ENCODE measurements at regions not wholly inside any gene's neighbourhood (a gene's known extent, or its start where the extent isn't known, plus 50 kb on each side); places are given as distances from the start of the nearest gene placed in this dataset.

DNA sequence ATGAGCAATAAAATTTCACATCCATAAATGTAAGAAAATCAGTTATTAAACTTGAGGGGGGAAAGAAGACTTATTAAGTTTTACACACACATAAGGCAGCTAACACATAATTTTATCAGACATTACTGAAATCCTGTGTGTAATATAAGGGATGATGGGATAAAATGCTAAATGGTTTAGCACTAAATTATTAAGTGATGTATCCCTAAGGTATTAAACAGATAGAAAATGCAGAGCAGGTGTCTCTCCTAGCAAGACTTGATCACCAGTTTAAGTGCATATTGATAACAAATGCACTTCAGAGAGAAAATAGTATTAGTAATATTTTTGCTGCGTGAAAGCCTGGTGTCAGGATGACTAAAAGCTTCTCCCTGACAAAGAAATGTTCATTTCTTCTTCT, 172.8 kb upstream of the ZFP64 start:
- H3K36me3 ChIP-seq (ENCODE audit: control insufficient read depth in 2 of 2, insufficient read depth in 2 of 2, low read length in 1 of 2), result no peaks in the 10 kb centered on the region
- in situ Hi-C loops (cut with MboI), result no loop called here
- no peak overlapping the region for H3K9ac ChIP-seq (ENCODE audit: control insufficient read depth, insufficient read depth, low read length)
- H2AFZ ChIP-seq (ENCODE audit: control insufficient read depth, low read depth, low read length), result no peak overlapping the region
- no peak overlapping the region for H3K27ac ChIP-seq (ENCODE audit: control insufficient read depth, insufficient read depth)
- CTCF ChIA-PET, result interaction anchor here (0.6 kb wide), 1 partner anchor 23 kb away, joined by 3 read pairs; no protein-coding TSS in a partner anchor
- H4K20me1 ChIP-seq (ENCODE audit: control insufficient read depth, insufficient read depth), result no peaks in the 10 kb centered on the region
- no peaks in the 10 kb centered on the region for H3K27me3 ChIP-seq (replicated peaks in 1 of 2; ENCODE audit: control insufficient read depth in 2 of 2, insufficient read depth in 2 of 2, low read length in 1 of 2)
- TF ChIP-seq EGR1 (IDR thresholded peaks at IDR 0.05; ENCODE audit: borderline replicate concordance in 1 of 2, low read depth in 2 of 2, low read length in 2 of 2), result no peak
- TF ChIP-seq SIN3A (IDR thresholded peaks at IDR 0.05; ENCODE audit: low read depth, low read length), result no peak
- no peak for TF ChIP-seq CEBPZ (IDR thresholded peaks at IDR 0.05; ENCODE audit: low read depth, low read length)
- no peak for TF ChIP-seq EED (IDR thresholded peaks at IDR 0.05; ENCODE audit: low read depth)
- no peak for TF ChIP-seq PAX8 (IDR thresholded peaks at IDR 0.05)
- TF ChIP-seq HDAC6 (IDR thresholded peaks at IDR 0.05; ENCODE audit: unreplicated experiment), result no peak
- no peak for TF ChIP-seq ZBTB4 (CRISPR knock-in tag; IDR thresholded peaks at IDR 0.05)
- TF ChIP-seq SP1 (IDR thresholded peaks at IDR 0.05; ENCODE audit: low read depth, low read length), result no peak
- TF ChIP-seq SMC3 (IDR thresholded peaks at IDR 0.05; ENCODE audit: borderline replicate concordance, low read length), result no peak
- no peak for TF ChIP-seq ZNF217 (IDR thresholded peaks at IDR 0.05)
- no peak for TF ChIP-seq NR2C1 (IDR thresholded peaks at IDR 0.05)
- TF ChIP-seq NBN (IDR thresholded peaks at IDR 0.05), result no peak
- RAD21 ChIA-PET (ENCODE audit: unreplicated experiment), result no interaction called here
- SMC1A ChIA-PET (ENCODE audit: uncharacterized antibody, unreplicated experiment), result no interaction called here
- no peaks in the 10 kb centered on the region for H3K9me3 ChIP-seq (replicated peaks; ENCODE audit: control insufficient read depth, insufficient read depth, low read length)
- no peak overlapping the region for H3K4me3 ChIP-seq
- H3K4me2 ChIP-seq (ENCODE audit: control insufficient read depth, insufficient read depth), result no peak overlapping the region
- POLR2A ChIA-PET, result no interaction called here
- no peaks in the 10 kb centered on the region for H3K4me1 ChIP-seq (ENCODE audit: control insufficient read depth, insufficient read depth, low read length)
- WGBS (ENCODE audit: insufficient coverage, insufficient replicate concordance, low lambda C conversion rate, missing lambda C conversion rate), result 36% methylated on average over 1 of the region's 1 CpG
- no peaks in the 10 kb centered on the region for H3K79me2 ChIP-seq (ENCODE audit: control insufficient read depth, insufficient read depth, low read length)
- FAIRE-seq (no peak), ATAC-seq (no peak), DNase-seq (ENCODE audit: low read depth, low spot score) (no peak)
- intact Hi-C loops (cut with micrococcal nuclease; ENCODE audit: unreplicated experiment), result no loop called here
- no TSS peak for BruUV-seq (replicated peaks)

Data from GM12878 (cell line).